Uterus (tissue), 2 donors: ENCODE measurements at regions not wholly inside any gene's neighbourhood (a gene's known extent, or its start where the extent isn't known, plus 50 kb on each side); places are given as distances from the start of the nearest gene placed in this dataset.

Source experiments
- CTCF ChIP-seq, 4 experiments: fragments of 200-600 bp in 2 of 4; fragments of 450-650 bp in 2 of 4; sonication (generic) in 2 of 4; IDR thresholded peaks; one replicate each; pipeline ENCODE4 v1.5.1; 2016 to 2019; ENCODE audit warnings: antibody characterized with exemption in 4 of 4, mild to moderate bottlenecking in 2 of 4, moderate library complexity in 1 of 4
- POLR2A ChIP-seq, 2 donors: fragments of 450-650 bp; IDR thresholded peaks; one replicate each; pipeline ENCODE4 v1.6.1; 2016; ENCODE audit warnings: antibody characterized with exemption in 2 of 2, mild to moderate bottlenecking in 1 of 2, moderate library complexity in 1 of 2

DNA sequence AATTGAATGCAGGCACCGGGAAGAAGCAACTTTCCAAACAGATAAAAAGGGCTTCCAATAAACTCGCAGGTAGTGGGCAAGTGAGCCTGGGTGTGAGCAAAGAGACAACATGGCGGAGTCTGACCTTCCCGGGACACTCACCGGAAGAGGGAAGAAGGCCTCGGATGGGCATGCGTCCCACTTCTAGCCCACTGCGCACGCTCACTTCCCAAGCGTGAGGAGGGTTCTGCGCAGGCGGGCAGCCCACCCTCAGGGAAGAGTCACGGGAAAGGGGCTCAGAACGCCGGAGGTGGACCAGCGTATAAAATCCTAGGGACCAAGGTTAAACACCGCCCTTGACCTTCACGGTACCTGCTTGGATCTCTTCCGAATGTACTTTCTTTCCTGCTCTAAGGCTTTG, 95.5 kb upstream of the AFDN start:
- no peak for TF ChIP-seq CTCF (IDR thresholded peaks at IDR 0.05)
- TF ChIP-seq POLR2A (IDR thresholded peaks at IDR 0.05): no peak
